ENCODE measurements at regions not wholly inside any gene's neighbourhood (a gene's known extent, or its start where the extent isn't known, plus 50 kb on each side); places are given as distances from the start of the nearest gene placed in this dataset.
A peak's percentile ranks its signal among the peaks of the same experiment; 100 is the strongest.

DNA sequence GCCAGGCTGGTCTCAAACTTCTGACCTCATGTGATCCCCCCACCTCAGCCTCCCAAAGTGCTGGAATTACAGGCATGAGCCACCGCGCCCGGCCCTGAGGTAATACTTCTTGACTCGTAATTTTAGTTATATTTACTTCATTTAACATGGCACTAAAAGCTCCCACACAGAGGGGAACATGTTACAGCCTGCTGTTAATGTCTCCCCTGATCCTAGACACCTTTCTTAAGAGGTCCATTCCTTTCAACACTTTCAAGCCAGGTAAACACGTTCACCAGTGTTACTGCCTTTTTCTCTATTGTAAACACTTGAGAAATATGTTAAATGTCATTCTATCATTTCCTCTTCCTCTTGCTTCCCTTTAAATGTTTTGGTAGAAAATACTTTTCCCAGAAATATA, 161.4 kb downstream of the METTL4 start:
- no peak for DNase-seq

DNA sequence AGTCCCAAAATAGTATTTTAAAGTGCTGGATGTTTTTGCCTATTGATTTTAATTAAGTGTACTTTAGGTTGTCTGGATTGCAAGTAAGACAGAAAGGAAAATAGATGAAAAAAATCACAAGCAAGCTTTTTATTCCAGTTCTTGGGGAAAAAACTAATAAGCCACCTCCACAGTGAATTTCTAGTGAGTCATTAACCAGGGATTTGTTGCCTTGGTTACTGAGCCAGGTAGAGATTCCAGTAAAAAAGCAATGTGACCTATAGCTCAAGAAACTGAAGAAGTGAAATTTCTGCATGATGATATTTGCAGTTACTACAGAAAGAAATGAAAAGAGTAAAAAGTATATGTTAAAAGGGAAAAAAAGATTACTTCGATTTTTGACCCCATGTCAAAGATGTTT, 160.6 kb downstream of the METTL4 start:
- DNase-seq, result no peak

DNA sequence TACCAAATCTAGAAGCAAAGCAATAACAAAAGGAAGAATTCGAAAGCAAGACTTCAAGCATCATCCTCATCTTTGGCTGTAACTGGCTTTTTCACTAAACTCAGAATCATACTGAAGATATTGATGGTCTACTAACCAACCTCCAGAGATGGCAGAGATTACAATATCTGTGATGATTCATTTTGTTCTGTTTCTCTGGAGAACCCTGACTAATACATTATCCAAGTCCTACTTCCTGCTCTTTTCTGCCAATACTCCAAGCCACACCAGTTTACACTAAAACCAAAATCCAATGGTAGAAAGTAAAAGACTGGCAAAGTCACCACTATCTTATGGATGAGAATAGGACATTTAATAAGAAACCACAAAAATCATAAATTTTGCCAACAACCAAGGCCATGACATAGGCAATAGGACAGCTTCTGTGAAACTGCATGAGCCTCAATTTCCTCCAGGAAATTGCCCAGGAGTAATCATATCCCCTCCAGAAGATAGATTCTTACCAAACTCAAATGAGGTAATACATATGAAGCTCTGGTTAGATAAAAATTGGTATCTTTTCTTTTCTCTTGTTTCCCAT, 159.8 kb downstream of the METTL4 start:
- DNase-seq, result peak; percentile 38

DNA sequence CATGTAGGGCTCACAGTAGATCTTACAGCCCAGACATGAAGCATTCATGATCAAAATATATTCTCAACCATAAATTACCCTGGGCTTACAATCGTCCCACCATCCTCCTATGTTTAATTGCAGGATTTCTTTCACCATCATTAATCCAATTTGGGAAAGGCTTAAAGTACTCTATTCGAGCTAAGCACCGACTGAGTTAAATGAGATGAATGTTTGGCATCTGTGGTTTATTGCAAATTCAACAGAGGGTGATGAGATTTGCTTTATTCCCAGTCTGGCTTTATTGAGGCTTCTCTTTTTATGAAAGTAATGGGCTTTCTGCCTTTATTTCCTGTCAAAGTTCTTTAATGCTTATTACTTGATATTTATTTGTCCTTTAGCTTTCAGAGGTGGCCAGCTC, 159.0 kb downstream of the METTL4 start:
- DNase-seq, result no peak

DNA sequence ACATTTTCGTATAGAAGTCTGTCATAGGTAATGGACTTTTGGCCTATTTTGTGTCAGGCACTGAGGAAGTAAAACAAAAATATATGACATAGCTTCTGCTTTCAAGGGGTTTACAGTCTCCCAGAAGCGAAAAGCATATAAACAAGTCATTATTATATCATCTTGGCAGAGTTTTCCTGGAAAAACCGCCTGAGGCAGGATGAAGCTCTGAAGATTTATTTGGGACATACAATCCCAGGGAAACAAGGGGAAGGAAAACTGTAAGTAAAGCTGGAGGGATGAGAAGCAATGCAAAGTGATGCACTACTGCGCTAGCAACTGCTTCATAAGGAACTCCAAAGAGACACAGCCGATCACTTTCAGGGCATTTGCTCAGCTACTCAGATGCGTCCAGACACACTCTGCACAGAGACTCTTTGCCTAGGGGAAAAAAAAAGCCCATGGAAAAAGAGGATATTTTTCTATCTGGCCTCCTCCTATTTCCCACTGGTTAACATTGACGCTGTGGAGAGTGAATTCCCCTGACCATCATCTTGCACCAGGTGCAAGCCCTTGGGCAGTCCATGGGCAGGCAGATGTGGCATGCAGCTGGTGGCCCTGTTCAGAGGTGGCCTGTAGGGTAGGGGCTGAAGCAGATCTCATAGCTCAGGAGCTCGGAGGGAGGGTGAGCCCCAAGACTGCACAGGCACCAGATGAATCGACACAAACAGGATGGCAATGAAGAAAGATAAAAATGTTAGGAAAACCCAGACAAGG, 158.1 kb downstream of the METTL4 start:
- DNase-seq, result no peak

DNA sequence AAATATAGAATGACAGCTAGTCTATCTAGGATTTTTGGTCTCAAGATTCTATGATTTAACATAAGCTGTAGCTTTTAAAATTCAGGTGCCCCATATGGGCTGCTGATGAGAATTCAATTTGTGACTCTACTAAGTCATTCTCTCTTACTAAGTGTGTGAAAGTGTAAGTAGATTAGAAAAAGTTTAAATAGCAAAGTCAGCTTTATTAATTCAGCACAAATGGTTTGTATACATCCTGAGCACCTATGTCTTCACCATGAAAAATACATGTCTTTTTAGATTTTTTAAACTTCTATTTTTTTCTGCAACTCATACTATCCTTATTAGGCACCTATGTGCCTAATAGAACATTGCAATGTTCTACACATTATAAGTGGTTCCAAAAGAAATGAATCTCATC, 157.1 kb downstream of the METTL4 start:
- no peak for DNase-seq

DNA sequence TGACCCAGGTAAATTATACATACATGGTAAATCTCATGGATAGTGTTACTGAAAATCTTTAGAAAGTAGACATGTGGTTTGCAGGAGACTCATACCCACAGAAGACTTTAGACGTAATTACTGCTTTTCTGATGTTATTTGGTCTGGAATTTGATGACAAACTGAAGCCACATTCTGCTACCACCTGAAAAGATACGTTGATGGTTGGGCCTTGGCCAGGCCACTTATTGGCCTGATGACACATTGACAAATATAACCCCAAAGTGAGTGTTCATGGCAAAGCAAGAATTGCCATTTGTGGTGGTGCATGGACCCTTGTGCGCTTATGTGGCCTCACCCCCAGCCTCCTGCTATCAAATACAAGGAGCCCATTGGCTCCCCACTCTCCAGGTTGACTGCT, 155.6 kb downstream of the METTL4 start:
- DNase-seq, result no peak

DNA sequence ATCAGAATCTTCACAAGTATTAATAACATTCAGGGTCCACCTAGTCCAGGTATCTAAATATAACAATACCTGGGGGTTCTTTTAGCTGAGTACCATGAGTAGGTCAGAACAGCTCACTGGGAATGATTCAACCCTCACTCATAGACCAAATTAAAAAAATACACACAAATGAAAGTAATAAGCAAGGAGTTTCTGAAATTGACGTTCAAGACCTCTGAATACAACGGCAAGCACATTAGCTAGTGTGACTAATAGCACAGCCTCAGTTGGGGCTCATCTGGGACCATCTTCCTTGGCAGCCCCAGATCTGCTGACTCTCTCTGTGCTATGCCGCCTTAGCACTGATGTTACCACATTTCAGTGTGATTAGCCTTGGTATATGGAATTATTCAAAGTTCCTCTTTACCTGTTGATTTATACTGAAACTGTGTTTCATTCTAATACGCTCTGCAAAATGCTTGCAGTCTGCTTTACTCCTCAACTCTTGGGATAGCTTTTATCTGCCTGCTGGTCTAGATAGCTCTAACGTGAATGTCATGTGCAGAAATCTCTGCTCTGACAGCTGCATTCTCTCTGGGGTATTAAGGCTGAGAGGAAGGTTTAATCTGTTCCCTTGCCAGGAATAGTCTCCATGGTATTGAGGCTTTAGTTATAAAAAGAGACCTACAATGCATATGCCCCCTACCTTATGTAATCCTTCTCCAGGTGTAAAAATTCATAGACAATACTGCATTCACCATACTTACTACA, 153.3 kb downstream of the METTL4 start:
- no peak for DNase-seq

DNA sequence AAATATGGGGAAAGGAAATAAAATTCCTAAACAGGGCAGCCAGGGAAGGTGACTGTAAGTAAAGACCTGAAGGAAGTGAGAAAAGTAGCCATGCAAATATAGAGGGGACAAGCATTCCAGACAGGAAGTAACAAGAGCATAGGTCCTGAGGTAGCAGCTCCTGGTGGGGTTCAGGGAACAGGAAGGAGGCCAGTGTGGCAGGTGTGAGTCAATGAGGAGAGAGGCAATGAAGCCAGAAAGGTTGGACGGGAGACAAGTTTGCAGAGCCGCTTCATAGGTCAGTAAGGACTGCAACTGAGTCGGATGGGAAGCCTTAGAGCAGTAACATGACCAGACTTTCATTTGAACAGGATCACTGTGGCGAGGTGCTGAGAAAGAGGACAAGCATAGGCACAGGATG, 150.9 kb downstream of the METTL4 start:
- no peak for DNase-seq

DNA sequence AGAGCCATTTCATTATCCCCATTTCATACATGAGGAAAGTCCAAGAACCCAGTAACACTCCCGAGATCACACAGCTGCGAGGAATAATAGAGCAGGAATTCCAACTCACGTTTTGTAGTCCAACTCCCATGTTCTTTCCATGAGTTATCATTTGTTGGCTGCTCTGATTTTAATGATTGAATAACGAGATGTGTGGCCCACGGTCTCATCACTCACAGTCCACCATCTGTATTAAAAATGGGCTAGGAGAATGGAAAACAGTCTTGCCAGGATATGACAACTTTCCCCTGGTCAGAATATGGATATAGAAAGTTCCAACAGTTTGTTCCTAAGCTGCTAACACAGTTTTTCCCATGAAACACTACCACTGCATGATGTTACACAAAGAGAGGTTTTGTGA, 147.5 kb downstream of the METTL4 start:
- DNase-seq, result no peak

DNA sequence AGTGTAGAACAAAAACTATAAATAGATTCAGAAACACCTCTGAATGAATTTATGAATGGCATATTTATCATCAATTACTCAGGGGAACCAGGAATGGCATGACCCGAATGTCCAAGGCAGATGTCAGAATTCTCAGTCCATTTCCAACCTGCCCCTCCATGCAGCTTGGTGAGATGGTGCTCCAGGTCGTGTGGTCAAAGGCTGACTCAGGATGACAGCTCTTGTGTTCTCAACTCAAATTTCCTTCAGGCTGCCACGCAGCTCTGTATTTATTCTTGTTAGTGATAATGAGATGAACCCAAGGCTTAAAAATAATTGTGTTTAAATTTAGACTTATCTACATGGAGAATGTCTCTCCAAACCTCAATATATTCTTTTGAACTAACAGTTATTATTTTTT, 146.9 kb downstream of the METTL4 start:
- DNase-seq, result no peak

DNA sequence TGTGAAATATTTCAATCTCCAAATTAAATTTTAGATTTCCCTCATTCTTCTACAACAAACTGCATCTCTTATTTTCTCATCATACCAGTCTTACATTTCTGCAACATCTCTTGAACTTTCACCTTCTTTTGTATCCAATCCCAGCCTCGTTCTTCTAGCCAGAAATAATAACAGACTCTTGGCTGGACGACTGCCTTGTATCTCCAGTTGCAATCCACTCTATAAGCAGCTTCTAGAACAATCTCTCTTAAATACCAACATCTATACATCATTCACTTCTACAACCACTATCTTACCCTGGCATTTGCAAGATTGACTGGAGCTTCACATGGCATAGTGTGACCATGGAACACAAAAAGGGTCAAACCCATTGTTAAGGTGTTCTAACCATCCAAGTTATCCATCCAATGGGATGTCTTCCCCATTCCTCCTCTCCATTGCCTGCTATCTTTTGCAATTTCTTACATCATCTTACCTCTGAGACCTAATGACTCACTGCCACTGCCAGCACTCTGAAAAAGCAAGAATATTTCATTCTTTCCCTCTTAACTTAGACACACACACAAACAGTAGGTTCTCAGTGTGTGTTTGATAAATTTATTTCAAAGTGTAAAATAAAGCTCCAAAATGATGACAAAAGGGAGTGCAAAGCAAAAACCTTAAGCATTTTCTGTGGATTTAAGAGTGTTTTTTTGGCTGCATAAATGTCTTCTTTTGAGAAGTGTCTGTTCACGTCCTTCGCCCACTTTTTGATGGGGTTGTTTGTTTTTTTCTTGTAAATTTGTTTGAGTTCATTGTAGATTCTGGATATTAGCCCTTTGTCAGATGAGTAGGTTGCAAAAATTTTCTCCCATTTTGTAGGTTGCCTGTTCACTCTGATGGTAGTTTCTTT, 145.6 kb downstream of the METTL4 start:
- DNase-seq, result no peak

DNA sequence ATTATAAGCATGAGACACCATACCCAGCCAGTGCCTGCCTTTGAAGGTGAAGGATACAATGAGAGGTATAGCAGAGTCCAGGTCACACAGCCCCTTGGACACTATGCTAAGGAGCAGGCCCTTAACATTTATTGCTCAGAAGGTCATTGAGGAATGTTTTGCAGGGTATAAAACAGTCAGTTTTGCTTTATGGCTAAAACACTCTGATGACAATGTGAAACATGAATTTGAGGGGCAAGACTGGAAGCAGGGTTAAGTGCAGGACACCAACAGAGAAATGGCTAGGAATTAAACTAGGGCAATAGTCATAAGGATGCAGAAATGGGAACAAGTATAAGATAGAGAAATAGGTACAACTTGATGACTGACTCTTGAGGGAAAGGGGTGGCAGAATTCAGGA, 141.1 kb downstream of the METTL4 start:
- no peak for DNase-seq

DNA sequence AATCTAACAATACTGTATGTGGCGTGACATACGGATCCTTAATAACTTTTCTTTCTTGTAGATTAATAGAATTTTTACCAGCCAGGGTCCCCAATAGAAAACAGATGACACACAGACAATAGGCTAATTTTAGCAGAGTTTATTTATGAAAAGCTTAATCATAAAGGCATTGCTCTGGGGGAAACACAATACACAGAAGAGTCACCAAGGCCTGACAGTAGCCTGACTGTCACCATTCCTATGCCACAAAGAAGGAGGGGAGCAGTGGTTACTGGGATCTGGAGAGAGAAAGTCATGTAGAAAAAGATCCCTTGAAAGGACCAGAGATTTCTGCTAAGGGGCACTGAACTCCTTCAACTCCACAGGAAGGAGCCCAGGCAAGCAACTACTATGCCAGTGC, 139.5 kb downstream of the METTL4 start:
- DNase-seq, result no peak

DNA sequence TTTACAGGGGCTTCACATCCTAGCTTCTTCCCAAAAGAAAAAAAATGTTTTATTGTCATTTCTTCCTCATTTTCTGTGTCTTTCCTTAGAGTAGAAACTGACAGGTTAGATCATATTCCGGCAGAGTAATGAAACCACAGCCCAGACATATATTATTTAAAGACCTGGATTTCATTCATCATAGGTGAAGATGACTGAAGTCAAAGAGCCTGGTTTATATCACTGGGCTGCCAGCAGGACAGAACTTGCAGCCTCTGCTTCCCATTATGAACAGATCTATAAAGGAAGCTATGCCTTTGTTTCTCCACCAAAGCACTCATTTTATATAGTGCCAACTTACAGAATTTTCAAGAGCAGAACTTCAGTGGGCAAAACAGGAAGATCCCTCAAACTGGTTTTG, 137.9 kb downstream of the METTL4 start:
- DNase-seq, result no peak

DNA sequence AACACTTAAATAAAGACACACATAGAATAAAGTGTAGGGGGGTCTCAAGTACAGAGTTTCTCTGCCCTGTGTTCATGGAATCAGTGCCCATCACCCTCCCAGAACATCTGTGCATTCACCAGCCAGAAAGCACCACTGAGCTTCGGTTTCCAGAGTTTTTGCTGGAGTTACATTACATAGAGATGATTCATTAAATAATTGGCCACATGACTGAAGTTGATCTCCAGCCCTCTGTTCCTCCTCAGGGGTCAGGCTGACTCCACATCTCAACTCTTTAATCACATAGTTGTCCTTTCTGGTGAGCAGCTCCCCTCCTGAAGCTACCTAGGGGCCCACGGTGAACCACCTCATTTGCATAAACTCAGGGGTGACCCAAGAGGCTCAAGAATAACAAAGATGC, 129.8 kb downstream of the METTL4 start:
- DNase-seq, result no peak

DNA sequence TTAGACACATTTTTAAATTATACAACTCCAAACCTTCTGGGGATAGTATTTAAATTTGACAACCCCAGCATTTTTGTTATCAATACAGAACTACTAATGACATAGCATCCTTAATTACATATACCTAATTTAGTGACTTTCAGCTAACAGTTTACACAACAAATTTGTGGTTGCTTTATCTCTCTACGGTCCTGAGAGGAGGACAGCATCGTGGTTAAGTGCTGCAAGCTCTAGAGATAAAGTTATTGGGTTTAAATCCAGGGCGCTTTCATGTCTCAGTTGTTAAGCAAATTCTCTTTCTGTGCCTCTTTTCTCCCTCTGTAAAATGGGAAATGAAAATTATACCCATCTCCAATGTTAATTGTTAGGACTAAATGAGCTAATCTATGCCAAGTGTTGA, 129.3 kb downstream of the METTL4 start:
- DNase-seq, result no peak

DNA sequence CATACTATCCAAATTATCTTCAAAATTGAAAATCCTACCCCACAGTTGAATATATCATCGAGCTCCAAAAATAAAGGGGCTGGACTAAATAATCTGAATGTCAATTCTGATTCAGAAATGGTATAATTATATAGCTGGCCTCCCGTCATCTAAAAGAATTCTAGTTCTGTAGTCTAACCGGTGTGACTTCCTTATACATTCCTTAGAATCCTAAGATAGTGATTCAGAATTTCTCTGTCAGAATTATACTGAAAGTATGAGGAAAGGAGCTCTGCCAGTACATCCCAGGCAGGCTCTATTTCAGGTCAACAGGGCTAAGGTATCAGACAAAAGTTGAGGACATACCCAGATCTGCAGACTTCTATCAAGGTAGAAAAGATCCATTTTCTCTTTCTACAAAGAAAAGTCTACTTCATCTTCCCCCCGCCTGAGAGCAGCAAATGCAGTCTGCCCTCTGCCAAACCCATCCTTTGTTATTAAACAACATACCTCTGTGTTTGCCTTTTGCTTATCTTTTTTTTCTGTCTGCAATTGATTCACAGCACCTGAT, 128.5 kb downstream of the METTL4 start:
- DNase-seq, result no peak

DNA sequence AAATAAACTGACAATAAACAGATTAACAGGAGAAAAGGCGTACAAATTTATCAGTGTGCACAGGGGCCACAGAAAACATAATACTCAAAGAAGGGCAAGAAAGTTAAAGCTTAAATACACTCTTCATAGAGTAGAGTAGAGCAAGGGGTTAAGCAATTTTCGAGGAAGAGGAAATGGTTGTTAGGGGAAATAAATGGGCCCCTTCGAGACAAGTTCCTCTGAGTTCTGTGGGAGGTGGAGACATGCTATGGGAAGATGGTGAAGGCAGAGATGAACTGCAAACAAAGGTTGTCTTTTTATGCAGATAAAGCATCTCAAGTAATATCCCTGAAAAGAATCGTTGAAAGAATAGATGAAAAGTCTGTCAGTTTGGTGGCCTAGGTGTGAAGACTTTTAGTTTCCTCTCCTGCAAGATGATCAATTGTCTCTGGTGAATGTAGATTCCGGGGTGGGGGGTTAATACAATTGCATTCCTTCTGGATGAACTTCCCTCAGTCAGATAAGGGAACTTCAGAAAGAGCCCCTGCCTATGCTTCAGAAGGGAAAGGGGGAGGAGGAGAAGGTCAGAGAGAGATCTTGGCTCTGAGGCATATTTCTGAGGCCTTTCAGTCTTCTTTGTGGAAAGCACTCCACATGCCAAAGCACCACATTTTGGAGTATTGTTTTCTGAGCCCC, 127.0 kb downstream of the METTL4 start:
- no peak for DNase-seq

DNA sequence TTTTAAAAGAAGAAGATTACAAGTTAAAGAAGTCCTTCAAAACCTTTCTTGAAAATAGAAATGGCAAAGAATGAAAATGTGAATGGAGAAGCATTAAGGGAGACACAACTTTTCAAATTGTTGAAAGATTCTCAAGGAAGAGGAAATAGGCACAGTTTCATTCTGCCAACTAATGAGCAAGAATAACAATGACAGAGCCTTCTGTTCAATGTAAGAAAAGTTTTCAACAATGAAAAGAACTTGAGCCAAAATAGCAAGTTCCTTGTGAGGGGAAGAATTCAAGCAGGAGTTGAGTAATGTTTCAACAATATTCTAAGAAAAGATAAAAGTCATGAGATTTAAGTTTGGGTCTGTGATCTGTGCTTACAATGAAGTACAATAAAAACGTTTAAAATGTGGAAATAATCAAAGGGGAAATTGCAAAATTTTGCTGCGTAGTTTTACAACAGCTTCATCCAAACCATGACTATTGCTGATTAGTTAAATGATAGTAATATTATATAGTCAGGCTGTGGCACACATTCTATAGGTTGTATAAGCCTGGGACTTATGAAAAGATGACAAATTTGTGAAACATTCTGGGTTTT, 122.6 kb downstream of the METTL4 start:
- DNase-seq, result no peak

DNA sequence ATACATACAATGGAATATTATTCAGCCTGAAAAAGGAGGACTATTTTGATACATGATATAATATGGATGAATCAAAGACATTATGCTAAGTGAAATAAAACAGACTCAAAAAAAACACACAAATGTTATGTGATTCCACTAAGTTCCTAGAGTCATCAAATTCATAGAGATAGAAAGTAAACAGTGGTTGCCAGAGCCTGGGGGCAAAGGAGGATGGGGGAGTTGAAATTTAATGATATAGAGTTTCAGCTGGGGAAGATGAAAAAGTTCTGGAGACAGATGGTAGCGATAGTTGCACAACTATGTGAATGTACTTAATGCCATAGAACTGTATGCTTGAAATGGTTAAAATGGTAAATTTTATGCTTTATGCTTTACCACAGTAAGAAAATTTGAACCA, 119.7 kb downstream of the METTL4 start:
- no peak for DNase-seq

DNA sequence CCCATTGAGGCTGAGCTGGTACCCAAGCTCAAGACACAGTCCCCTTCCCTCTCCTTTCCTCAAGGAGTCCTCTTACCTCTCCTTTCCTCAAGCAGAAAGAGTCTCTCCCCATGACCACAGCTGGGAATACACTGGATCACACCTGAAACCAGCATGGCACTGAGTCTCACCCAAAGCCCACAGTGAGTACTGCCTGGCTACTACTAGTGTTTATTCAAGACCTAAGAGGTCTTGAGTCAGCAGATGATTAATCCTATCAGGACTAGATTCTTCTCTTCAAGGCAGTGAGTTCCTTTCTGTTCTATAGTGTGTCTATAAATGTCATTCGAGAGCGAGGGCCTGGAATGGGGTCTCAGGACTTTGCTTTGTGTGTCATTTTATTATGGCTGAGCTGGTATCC, 111.4 kb downstream of the METTL4 start:
- no peak for DNase-seq

Measured in dermis blood vessel endothelial cell (primary cell).